Head of caudate nucleus (tissue), 42 donors: ENCODE measurements at regions not wholly inside any gene's neighbourhood (a gene's known extent, or its start where the extent isn't known, plus 50 kb on each side); places are given as distances from the start of the nearest gene placed in this dataset.

Experiments
- DNase-seq, 42 donors: peaks; one replicate each; pipeline versions ENCODE4 v3.0.0 to v3.0.0-alpha.2; 2020 to 2021; ENCODE audit warnings: mixed read lengths in 7 of 42
- intact Hi-C: fragments of 100-400 bp; cut with DNase I; formaldehyde crosslinking; loops from one replicate; pipeline ENCODE4 v1.15.0; 2022

- intact Hi-C loops, result no loop called here
- DNase-seq, result no peak
Observed at GRCh38 chr2:185144159-185144919, 546.0 kb downstream of the ZNF804A start.

DNA sequence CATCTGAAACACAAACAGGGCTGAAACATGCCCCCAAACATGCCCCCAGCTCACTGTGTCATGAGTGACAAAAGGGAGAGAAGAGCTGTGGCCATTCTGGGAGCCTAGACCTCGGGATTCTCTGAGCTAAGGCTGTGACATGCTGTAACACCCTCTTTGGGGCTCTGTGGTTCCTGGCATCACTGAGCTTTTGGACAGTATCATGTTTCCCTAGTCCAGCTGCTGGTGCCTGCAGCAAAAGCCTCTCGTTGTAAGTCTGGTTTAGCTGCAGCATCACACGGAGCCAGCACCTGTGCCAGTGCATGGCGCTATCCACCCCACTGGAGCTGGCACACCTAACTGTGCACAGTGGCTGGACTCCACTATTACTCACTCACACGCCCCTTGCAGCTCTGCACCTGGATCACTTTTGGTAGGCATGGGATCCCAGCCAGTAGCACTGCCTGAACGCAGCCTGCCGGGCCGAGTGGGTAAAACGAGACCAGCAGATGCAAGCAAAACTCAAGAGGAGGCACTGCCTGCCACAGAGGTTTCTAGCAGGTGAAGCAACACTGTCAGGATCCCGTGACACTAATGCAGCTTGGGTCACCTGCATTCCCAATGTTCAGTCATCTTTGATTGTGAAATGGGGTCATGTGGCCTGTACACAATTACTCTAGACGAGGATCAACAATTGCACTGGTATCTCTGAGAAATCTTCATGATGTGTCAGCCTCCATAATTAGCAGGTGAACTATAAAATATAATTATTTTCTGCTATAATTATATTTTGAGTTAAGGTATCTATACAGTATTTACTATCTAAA lies 547.2 kb downstream of the ZNF804A start:
- DNase-seq, result no peak
- intact Hi-C loops, result no loop called here

- intact Hi-C loops, result no loop called here
- DNase-seq, result no peak
Observed at GRCh38 chr2:185147361-185147760, 549.0 kb downstream of the ZNF804A start.

- DNase-seq, result no peak
- intact Hi-C loops, result no loop called here
Observed at GRCh38 chr2:185152186-185152585, 553.9 kb downstream of the ZNF804A start.

- intact Hi-C loops, result no loop called here
- no peak for DNase-seq
Observed at GRCh38 chr2:185161701-185162100, 563.4 kb downstream of the ZNF804A start.

- intact Hi-C loops, result no loop called here
Observed at GRCh38 chr2:185174353-185174752, 564.3 kb upstream of the FSIP2 start.

DNA sequence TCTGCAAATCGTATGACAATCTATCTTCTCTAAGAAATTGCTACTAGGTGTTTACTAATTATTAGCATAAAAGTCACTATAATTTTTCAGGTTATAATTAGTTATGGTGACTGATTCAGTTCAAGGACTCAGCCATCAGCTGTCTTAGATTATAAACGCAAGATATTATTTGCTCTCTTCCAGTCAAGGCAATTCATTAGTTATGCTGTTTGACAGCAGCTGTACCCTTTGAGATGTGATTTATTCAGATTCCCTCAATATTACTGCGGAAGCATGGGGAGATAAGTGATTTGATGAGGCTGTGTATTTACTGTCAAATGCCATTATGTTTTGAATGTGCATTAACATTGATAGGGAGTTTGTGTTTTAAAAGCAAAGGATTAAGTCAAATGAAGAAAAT lies 558.9 kb upstream of the FSIP2 start:
- intact Hi-C loops, result no loop called here

More at GRCh38 chr2:185174353-185174752, 564.3 kb upstream of the FSIP2 start:
- DNase-seq, result no peak

GRCh38 chr2:185181901-185182300 lies 556.7 kb upstream of the FSIP2 start:
- intact Hi-C loops, result no loop called here
- no peak for DNase-seq

More for the DNA sequence above, 558.9 kb upstream of the FSIP2 start:
- DNase-seq, result no peak

GRCh38 chr2:185185044-185185443 lies 553.6 kb upstream of the FSIP2 start:
- DNase-seq, result no peak
- intact Hi-C loops, result no loop called here

DNA sequence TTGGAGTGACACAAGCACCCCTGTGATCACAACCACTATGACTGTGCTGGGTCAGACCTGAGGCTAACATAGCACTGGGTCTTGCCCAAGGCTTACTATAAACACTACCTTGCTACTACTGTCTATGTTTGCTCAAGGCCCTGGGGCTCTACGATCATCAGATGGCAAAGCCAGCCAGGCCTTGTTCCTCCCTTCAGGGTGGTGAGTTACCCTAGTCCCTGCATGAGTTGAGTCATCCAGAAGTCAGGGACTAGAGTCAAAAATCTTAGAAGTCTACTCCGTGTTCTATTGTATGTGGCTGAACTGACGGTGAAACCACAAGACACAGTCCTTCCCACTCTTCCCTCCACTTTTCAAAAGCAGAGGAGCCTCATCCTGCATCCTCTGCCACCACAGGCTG lies 551.2 kb upstream of the FSIP2 start:
- DNase-seq, result no peak
- intact Hi-C loops, result no loop called here

GRCh38 chr2:185188656-185189055 lies 549.9 kb upstream of the FSIP2 start:
- intact Hi-C loops, result no loop called here
- no peak for DNase-seq

- intact Hi-C loops, result no loop called here
- DNase-seq, result no peak
Observed at GRCh38 chr2:185201063-185201462, 537.5 kb upstream of the FSIP2 start.

- DNase-seq, result no peak
- intact Hi-C loops, result no loop called here
Observed at GRCh38 chr2:185202381-185202780, 536.2 kb upstream of the FSIP2 start.

GRCh38 chr2:185202945-185203528 lies 535.6 kb upstream of the FSIP2 start:
- intact Hi-C loops, result no loop called here
- DNase-seq, result no peak

GRCh38 chr2:185208261-185208660 lies 530.3 kb upstream of the FSIP2 start:
- intact Hi-C loops, result no loop called here
- peak in 20 of 42 donors; percentile 4 to 48 (median 16) for DNase-seq

DNA sequence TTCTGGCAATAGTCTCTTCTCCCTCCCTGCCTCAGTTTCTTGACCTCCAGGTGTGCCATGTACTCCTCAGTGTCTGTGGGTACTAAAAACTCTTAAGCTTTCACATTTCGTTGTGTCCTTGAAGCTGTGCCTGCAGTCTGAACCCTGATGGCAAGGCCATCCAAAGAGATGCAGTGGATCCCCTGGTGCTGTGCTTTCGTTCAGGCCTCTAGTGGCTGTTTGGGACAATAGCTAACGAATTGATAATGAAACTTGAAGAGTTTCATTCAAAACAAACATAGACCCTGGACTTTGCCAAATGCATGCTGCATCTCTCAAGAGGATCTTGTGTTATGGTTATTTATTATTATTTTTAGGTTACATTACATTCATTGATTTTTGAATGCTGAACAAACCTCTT lies 523.1 kb upstream of the FSIP2 start:
- DNase-seq, result no peak
- intact Hi-C loops, result no loop called here

DNA sequence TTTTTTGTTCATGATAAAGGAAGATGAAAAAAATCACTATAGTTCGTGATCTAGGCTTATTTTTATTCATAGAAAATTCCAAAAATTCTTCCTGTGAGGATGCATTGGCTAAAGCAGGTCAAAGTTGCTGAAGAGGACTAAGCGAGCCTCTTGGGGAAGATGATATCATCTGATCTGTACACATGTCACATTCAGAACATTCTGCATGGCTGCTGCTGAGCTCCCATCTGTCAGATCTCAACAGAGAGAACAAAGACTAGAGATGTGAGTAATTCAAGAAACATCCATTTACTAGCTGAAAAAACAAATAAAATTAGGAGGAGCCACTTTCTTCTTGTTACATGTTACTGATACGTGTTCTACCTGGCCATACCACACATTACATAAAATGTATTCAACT lies 518.6 kb upstream of the FSIP2 start:
- no peak for DNase-seq
- intact Hi-C loops, result no loop called here

- no peak for DNase-seq
- intact Hi-C loops, result no loop called here
Observed at GRCh38 chr2:185222311-185222710, 516.3 kb upstream of the FSIP2 start.

DNA sequence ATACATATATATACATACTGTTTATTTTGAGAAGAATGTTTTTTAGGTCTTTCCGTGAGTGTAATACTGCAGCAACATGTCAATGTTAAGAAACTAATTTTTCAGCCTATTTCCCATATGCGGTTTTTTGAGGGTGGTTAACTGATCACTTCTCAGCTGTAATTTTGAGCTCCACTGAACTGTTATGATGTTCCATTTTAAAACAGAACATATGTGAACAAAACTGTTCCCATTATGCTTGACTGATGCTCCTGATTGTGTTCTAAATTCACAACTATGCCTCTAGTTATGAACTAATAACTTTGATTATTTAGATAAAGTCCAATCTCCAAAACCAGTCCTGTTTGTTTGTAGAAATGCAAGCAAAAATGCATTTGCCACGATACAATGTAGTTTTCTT lies 511.2 kb upstream of the FSIP2 start:
- intact Hi-C loops, result no loop called here
- no peak for DNase-seq

GRCh38 chr2:185239491-185239890 lies 499.1 kb upstream of the FSIP2 start:
- no peak for DNase-seq
- intact Hi-C loops, result no loop called here
